ENCODE measurements at regions not wholly inside any gene's neighbourhood (a gene's known extent, or its start where the extent isn't known, plus 50 kb on each side); places are given as distances from the start of the nearest gene placed in this dataset.

GRCh38 chr16:5854027-5854426 lies 756.4 kb upstream of the EEF2KMT start:
- TF ChIP-seq CTCF (IDR thresholded peaks at IDR 0.05; ENCODE audit: insufficient read depth, missing control alignments) = no peak
- DNase-seq (ENCODE audit: insufficient read length, low spot score) (no peak), FAIRE-seq (no peak)

GRCh38 chr16:5852151-5852550 lies 754.6 kb upstream of the EEF2KMT start:
- no peak for FAIRE-seq
- no peak for TF ChIP-seq CTCF (IDR thresholded peaks at IDR 0.05; ENCODE audit: insufficient read depth, missing control alignments)
- no peak for DNase-seq (ENCODE audit: insufficient read length, low spot score)

- no peak for FAIRE-seq
- no peak for DNase-seq (ENCODE audit: insufficient read length, low spot score)
- no peak for TF ChIP-seq CTCF (IDR thresholded peaks at IDR 0.05; ENCODE audit: insufficient read depth, missing control alignments)
Observed at GRCh38 chr16:5851393-5851982, 753.9 kb upstream of the EEF2KMT start.

GRCh38 chr16:5850632-5851392 lies 753.2 kb upstream of the EEF2KMT start:
- TF ChIP-seq CTCF (IDR thresholded peaks at IDR 0.05; ENCODE audit: insufficient read depth, missing control alignments) = no peak
- DNase-seq (ENCODE audit: insufficient read length, low spot score) = no peak
- no peak for FAIRE-seq

DNA sequence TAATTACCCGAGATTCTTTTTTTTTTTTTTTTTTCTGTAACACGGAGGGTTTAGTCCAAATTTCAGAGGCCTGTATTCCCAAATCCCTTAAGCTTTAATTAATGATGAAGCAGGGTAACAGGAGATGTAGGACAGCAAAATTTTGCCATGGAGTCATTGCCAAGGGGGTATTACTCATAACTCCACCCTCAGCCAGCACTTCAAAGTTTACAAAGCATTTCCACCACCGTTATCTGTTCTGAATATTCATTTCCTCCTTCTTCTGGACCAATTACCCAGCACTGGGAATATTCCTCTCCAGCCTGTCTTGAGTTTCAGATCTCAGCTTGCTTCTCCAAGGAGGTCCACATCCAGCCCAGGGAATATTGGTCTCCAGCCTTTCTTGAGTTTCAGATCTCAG lies 747.5 kb upstream of the EEF2KMT start:
- DNase-seq (ENCODE audit: insufficient read length, low spot score) (no peak), FAIRE-seq (no peak)
- no peak for TF ChIP-seq CTCF (IDR thresholded peaks at IDR 0.05; ENCODE audit: insufficient read depth, missing control alignments)

- TF ChIP-seq CTCF (IDR thresholded peaks at IDR 0.05; ENCODE audit: insufficient read depth, missing control alignments) = no peak
- DNase-seq (ENCODE audit: insufficient read length, low spot score) (no peak), FAIRE-seq (no peak)
Observed at GRCh38 chr16:5841974-5842373, 744.4 kb upstream of the EEF2KMT start.

DNA sequence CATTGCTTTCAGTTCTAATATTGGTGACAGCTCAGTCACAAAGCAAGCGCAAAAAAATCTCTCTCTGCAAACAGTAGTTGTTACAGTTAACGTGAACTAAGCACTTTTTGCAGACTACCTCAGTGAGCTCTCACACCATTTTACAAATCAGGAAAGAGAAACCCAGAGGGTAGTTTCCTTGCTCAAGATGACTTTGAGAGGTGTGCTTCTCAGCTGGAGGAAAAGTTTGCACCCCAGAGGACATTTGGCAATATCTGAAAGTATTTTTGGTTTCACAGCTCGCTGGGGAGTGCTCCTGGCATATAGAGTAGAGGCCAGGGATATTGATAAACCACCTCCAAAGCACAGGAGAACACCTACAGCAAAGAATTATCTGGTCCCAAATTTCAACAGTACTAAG lies 741.1 kb upstream of the EEF2KMT start:
- no peak for TF ChIP-seq CTCF (IDR thresholded peaks at IDR 0.05; ENCODE audit: insufficient read depth, missing control alignments)
- FAIRE-seq (no peak), DNase-seq (ENCODE audit: insufficient read length, low spot score) (no peak)
